Stimulated activated CD4-positive, alpha-beta T cell treated with anti-CD3 and anti-CD28 coated beads, Interleukin-15, amount 100 ng/mL, for 48 hours (primary cell): ENCODE measurements at regions not wholly inside any gene's neighbourhood (a gene's known extent, or its start where the extent isn't known, plus 50 kb on each side); places are given as distances from the start of the nearest gene placed in this dataset.
"Not testable (repeated sequence)": the region's sequence is repeated elsewhere in the genome, so short reads cannot be mapped to it uniquely, and the experiment has no call there.

Source experiments
- DNase-seq, 2 donors: peaks; one replicate each; pipeline ENCODE4 v3.0.0-alpha.2; 2020; ENCODE audit warnings: low read depth in 2 of 2

DNA sequence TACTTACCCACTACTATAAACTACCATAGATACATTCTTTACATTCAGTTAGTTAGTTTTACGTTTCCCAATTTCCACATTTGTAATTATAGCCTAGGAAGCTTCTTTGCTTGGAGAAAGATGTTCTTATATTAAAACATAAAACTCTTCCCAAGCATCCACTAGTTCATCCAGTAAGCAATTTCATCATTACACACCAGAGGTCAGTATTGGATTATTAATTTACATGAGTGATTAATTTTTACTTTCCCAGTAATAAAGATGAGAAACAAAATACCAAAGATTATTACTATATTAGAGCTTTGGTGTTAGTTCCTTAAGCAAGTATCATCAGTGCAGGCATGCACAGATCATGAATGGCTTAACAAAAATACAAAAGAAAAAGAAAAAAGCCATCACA is 518.4 kb downstream of the TUBA3C start:
- DNase-seq = not testable (repeated sequence)

- peak; percentile 1 to 11 for DNase-seq
These were observed 537.9 kb downstream of the TUBA3C start for GRCh38 chr13:18643644-18644172.

- not testable (repeated sequence) for DNase-seq
These were observed 552.7 kb downstream of the TUBA3C start for GRCh38 chr13:18628928-18629327.

- DNase-seq = no peak
These were observed 553.2 kb downstream of the TUBA3C start for GRCh38 chr13:18628428-18628827.

- not testable (repeated sequence) for DNase-seq
These were observed 557.6 kb downstream of the TUBA3C start for GRCh38 chr13:18624061-18624460.

GRCh38 chr13:18618442-18618841 is 563.2 kb downstream of the TUBA3C start:
- DNase-seq = not testable (repeated sequence)

DNA sequence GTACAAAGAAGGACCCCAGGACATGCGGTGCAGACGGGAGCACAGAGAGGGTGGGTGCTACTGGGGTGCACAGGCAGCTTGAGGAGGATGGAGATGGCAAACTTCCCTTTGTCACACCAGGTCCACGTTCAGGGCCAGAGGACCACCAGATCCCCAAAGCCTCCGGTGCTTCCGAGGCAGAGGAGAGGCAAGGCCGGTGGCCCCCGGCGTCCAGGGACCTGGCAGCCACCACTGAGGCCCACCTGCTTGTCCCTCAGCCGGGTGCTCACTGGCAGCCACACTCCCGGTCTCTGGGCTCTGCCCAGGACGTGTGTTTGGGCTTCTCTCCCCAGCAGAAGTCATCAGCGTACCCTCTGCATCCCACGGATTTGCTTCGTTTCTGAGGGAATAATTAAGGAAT is 571.1 kb downstream of the TUBA3C start:
- not testable (repeated sequence) for DNase-seq

DNA sequence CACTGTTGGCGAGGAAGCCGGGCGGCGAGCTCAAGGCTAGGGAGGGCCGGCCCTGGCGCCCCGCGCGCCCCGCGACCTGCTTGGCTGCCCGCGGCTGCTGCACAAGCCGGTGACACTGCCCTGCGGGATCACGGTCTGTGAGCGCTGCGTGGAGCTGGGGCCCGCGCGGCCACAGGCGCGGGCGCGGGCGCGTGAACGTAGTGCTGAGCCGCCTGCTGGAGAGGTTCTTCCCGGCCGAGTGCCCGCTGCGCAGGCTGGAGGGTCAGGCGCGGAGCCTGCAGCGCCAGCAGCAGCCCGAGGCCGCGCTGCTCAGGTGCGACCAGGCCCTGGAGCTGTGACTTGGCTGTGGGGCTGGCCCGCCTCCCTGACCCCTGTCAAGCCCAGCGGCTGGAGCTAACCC is 572.3 kb downstream of the TUBA3C start:
- not testable (repeated sequence) for DNase-seq

GRCh38 chr13:18608851-18609250 is 572.8 kb downstream of the TUBA3C start:
- not testable (repeated sequence) for DNase-seq

- DNase-seq = not testable (repeated sequence)
These were observed 581.3 kb downstream of the TUBA3C start for GRCh38 chr13:18600366-18600765.

- peak in 1 of 2 donors; percentile 0 for DNase-seq
These were observed 581.8 kb downstream of the TUBA3C start for GRCh38 chr13:18599791-18600211.

- DNase-seq = not testable (repeated sequence)
These were observed 583.1 kb downstream of the TUBA3C start for GRCh38 chr13:18598543-18598942.

DNA sequence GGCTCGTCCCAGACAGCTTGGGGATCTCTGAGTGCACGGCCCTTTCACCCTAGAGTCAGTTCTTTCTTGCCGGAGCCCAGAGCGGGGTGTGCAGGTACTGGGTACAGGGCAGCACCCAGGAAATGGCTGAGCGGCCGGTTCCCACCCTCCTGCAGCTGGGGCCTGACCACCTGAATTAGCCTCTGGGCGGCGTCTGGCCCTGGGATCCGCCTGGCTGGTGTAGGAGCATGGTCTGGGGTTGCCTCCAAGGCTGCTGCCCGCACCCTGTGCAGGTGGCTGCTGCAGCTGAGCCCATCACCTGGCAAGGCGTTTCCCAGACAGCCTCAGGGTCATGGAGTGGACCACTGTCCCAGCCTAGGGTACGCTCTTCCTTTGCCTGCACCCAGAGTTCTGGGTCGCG is 583.7 kb downstream of the TUBA3C start:
- DNase-seq = not testable (repeated sequence)

DNA sequence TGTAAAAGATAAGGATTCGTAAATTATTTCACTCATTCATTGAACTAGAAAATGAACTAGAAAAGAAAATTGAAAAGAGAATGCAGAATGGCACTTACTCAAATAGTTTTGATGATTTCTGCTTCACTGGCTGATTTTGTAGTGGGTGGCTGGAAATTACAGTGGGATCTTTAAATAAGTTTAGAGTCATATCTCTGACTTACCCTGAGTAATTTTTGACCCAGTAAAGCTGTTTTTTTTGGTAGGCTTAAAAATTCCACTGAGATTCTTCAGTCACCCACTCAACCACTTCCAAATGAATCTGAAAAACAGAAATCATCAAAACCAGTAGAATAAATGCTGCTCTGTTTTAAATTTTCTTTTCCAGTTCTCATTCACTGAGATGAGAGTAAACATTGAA is 604.5 kb downstream of the TUBA3C start:
- not testable (repeated sequence) for DNase-seq

DNA sequence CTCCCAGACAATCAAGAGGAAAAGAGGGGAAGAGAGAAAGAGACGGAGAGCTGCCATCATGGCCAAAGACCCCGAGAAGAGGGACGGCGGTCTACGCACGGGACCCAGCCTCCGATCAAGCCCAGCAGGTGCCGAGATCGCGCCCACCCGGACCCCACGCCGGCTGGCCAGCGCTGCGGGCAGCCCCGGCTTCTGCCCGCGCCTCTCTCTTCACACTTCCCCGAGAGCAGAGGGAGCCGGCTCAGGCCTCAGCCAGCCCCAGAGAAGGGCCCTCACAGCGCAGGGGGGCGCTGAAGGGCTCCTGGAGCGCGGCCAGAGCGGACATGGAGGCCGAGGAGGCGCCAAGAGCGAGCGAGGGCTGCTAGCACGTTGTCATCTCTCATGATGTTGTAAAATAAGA is 613.7 kb downstream of the TUBA3C start:
- DNase-seq = not testable (repeated sequence)
